Prostate gland (tissue), 2 donors: ENCODE measurements at regions not wholly inside any gene's neighbourhood (a gene's known extent, or its start where the extent isn't known, plus 50 kb on each side); places are given as distances from the start of the nearest gene placed in this dataset.
"Not testable (repeated sequence)": the region's sequence is repeated elsewhere in the genome, so short reads cannot be mapped to it uniquely, and the experiment has no call there.

ENCODE experiments used
- DNase-seq: peaks from one replicate; pipeline ENCODE4 v3.0.0-alpha.2; 2019; ENCODE audit warnings: low spot score
- H3K27ac ChIP-seq, 2 donors: fragments of 200-600 bp; sonication (generic); 2 replicates each; pipeline ENCODE4 v1.5.1; 2017 to 2019
- H3K27me3 ChIP-seq: fragments of 200-600 bp; sonication (generic); replicated peaks from 2 replicates; pipeline ENCODE4 v1.5.1; 2019; ENCODE audit not compliant: insufficient read depth
- H3K36me3 ChIP-seq, 2 donors: fragments of 200-600 bp; sonication (generic); 1 replicate in 1 of 2; 2 replicates in 1 of 2; pipeline versions ENCODE4 v1.5.1 to v1.8.1; 2017 to 2019
- H3K4me1 ChIP-seq: fragments of 200-600 bp; sonication (generic); replicated peaks from 2 replicates; pipeline ENCODE4 v1.5.1; 2019
- H3K4me3 ChIP-seq, 2 donors: fragments of 200-600 bp; sonication (generic); 2 replicates each; pipeline ENCODE4 v1.5.1; 2017 to 2019
- H3K9me3 ChIP-seq: fragments of 200-600 bp; sonication (generic); 2 replicates; pipeline ENCODE4 v1.5.1; 2017
- POLR2A ChIP-seq: fragments of 450-650 bp; IDR thresholded peaks from one replicate; pipeline ENCODE4 v1.6.1; 2016; ENCODE audit warnings: antibody characterized with exemption, mild to moderate bottlenecking
- POLR2AphosphoS5 ChIP-seq: sonication (generic); formaldehyde crosslinking; IDR thresholded peaks from one replicate; pipeline ENCODE4 v1.6.1; 2017; ENCODE audit warnings: antibody characterized with exemption
- WGBS: methylation state at CpG from one replicate; pipeline ENCODE4 v1.1.5; 2018; 5-methylcytosine and 5-hydroxymethylcytosine counted together
- intact Hi-C: fragments of 100-400 bp; cut with DNase I; formaldehyde crosslinking; loops from one replicate; pipeline ENCODE4 v1.14.2; 2022
- TF ChIP-seq, protein P1 (sequence below), 4 experiments: fragments of 200-600 bp in 2 of 4; fragments of 450-650 bp in 2 of 4; sonication (generic) in 2 of 4; IDR thresholded peaks; 1 replicate in 3 of 4; 2 replicates in 1 of 4; pipeline ENCODE4 v1.5.1; 2016 to 2019; ENCODE audit warnings: antibody characterized with exemption in 4 of 4, mild to moderate bottlenecking in 2 of 4, moderate library complexity in 2 of 4

DNA sequence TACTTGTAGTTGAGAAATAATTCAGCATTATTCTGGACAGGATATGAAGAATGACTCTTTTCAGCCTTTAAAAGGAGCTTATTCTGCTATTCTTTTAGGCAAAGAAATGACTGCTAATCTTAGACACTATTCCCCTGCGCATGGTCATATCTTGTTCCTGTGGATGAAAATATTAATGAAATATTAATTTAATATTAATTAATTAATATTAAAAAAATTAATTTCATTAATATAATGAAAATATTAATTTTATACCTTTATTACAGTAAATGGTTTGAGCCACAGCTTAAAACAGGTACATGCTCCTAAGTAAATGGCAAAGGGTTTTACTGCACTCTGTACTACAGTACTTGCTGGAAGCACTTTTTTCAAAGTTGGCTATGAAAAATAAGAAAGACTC is 890.1 kb upstream of the PIK3C3 start:
- H3K4me1 ChIP-seq: no peaks in the 10 kb centered on the region
- no peaks in the 10 kb centered on the region for H3K9me3 ChIP-seq
- TF ChIP-seq POLR2A (no peak), POLR2AphosphoS5 (no peak)
- TF ChIP-seq, protein P1, sequence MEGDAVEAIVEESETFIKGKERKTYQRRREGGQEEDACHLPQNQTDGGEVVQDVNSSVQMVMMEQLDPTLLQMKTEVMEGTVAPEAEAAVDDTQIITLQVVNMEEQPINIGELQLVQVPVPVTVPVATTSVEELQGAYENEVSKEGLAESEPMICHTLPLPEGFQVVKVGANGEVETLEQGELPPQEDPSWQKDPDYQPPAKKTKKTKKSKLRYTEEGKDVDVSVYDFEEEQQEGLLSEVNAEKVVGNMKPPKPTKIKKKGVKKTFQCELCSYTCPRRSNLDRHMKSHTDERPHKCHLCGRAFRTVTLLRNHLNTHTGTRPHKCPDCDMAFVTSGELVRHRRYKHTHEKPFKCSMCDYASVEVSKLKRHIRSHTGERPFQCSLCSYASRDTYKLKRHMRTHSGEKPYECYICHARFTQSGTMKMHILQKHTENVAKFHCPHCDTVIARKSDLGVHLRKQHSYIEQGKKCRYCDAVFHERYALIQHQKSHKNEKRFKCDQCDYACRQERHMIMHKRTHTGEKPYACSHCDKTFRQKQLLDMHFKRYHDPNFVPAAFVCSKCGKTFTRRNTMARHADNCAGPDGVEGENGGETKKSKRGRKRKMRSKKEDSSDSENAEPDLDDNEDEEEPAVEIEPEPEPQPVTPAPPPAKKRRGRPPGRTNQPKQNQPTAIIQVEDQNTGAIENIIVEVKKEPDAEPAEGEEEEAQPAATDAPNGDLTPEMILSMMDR (IDR thresholded peaks at IDR 0.05): no peak
- no peak overlapping the region for H3K4me3 ChIP-seq
- WGBS: 2% methylated on average over 1 of the region's 1 CpG
- H3K36me3 ChIP-seq: no peaks in the 10 kb centered on the region
- no peak for DNase-seq
- intact Hi-C loops: no loop called here
- H3K27ac ChIP-seq: no peak overlapping the region
- H3K27me3 ChIP-seq: no peaks in the 10 kb centered on the region

GRCh38 chr18:41060967-41061366 is 894.1 kb upstream of the PIK3C3 start:
- 79% methylated on average over 2 of the region's 2 CpGs for WGBS
- Histone ChIP-seq H3K27me3 (no peaks in the 10 kb centered on the region), H3K4me1 (no peaks in the 10 kb centered on the region), H3K9me3 (no peaks in the 10 kb centered on the region), H3K4me3 (no peak overlapping the region), H3K27ac (no peak overlapping the region), H3K36me3 (no peaks in the 10 kb centered on the region)
- DNase-seq: no peak
- TF ChIP-seq POLR2A (no peak), POLR2AphosphoS5 (no peak)
- TF ChIP-seq, protein P1 (IDR thresholded peaks at IDR 0.05): no peak
- intact Hi-C loops: no loop called here

DNA sequence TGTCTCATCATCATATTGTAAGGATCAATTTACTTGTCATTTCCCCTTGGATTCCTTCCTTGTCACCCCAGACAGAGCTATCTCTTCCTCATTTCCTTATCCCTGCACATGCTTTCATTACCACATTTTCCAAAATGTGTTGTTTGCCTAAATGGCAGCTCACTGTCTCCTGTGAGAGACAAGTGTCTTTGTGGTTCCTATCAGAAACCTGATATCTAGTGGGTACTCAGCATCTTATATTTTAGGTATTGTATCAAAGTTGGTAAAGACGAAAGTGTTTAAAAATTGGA is 896.0 kb upstream of the PIK3C3 start:
- H3K4me3 ChIP-seq: no peak overlapping the region
- intact Hi-C loops: no loop called here
- no peak overlapping the region for H3K27ac ChIP-seq
- no peaks in the 10 kb centered on the region for H3K9me3 ChIP-seq
- no peaks in the 10 kb centered on the region for H3K27me3 ChIP-seq
- TF ChIP-seq POLR2AphosphoS5 (no peak), POLR2A (no peak)
- TF ChIP-seq, protein P1 (IDR thresholded peaks at IDR 0.05): no peak
- WGBS: 90% methylated on average over 1 of the region's 1 CpG
- H3K4me1 ChIP-seq: no peaks in the 10 kb centered on the region
- no peak for DNase-seq
- no peaks in the 10 kb centered on the region for H3K36me3 ChIP-seq

- no peaks in the 10 kb centered on the region for H3K27me3 ChIP-seq
Measured at GRCh38 chr18:41058351-41059125, 896.5 kb upstream of the PIK3C3 start.

DNA sequence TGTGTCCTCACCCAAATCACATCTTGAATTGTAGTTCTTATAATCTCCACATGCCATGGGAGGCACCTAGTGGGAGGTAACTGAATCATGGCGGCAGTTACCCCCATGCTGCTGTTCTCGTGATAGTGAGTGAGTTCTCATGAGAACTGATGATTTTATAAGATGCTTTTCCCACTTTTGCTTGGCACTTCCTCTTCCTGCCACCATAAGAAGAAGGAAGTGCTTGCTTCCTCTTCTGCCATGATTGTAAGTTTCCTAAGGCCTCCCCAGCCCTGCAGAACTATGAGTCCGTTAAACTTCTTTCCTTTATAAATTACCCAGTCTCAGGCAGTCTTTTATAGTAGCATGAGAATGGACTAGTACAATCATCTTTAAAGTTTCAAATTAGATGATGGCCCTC is 902.4 kb upstream of the PIK3C3 start:
- no peak for TF ChIP-seq POLR2A
- TF ChIP-seq, protein P1 (IDR thresholded peaks at IDR 0.05): no peak
- no peak for TF ChIP-seq POLR2AphosphoS5
- 87% methylated on average over 3 of the region's 3 CpGs for WGBS
- Histone ChIP-seq H3K27ac (no peak overlapping the region), H3K36me3 (no peaks in the 10 kb centered on the region), H3K27me3 (no peaks in the 10 kb centered on the region), H3K4me1 (no peaks in the 10 kb centered on the region), H3K4me3 (no peak overlapping the region), H3K9me3 (no peaks in the 10 kb centered on the region)
- intact Hi-C loops: no loop called here
- DNase-seq: no peak

More at GRCh38 chr18:41058351-41059125, 896.5 kb upstream of the PIK3C3 start:
- no peak overlapping the region for H3K4me3 ChIP-seq
- intact Hi-C loops: no loop called here
- H3K36me3 ChIP-seq: no peaks in the 10 kb centered on the region
- 70% methylated on average over 9 of the region's 9 CpGs for WGBS
- H3K4me1 ChIP-seq: no peaks in the 10 kb centered on the region
- H3K27ac ChIP-seq: no peak overlapping the region
- TF ChIP-seq, protein P1 (IDR thresholded peaks at IDR 0.05): no peak
- TF ChIP-seq POLR2A: no peak
- TF ChIP-seq POLR2AphosphoS5: no peak
- no peaks in the 10 kb centered on the region for H3K9me3 ChIP-seq
- no peak for DNase-seq

GRCh38 chr18:41046250-41046649 is 908.8 kb upstream of the PIK3C3 start:
- H3K9me3 ChIP-seq, H3K4me1 ChIP-seq, H3K4me3 ChIP-seq, H3K36me3 ChIP-seq, H3K27me3 ChIP-seq, H3K27ac ChIP-seq, DNase-seq, intact Hi-C loops: not testable (repeated sequence)
- 96% methylated on average over 16 of the region's 16 CpGs for WGBS
